Activated CD8-positive, alpha-beta T cell treated with anti-CD3 and anti-CD28 coated beads for 36 hours (primary cell): ENCODE measurements at regions not wholly inside any gene's neighbourhood (a gene's known extent, or its start where the extent isn't known, plus 50 kb on each side); places are given as distances from the start of the nearest gene placed in this dataset.

ENCODE experiments used
- ATAC-seq: fragments of 200-7000 bp; cut with Tn5 transposase; one replicate; pipeline ENCODE4 v1.10.0; 2021; ENCODE audit warnings: mild to moderate bottlenecking, moderate library complexity
- CTCF ChIA-PET: fragments of 350-600 bp; sonication (Branson Sonifier 250); formaldehyde crosslinking; loops from one replicate; lab custom pipeline; 2021; ENCODE audit warnings: antibody characterized with exemption; lab: Charles Lee
- POLR2A ChIA-PET: fragments of 350-600 bp; sonication (Branson Sonifier 250); formaldehyde crosslinking; loops from one replicate; lab custom pipeline; 2021; ENCODE audit warnings: antibody characterized with exemption; lab: Charles Lee
- DNase-seq: peaks from one replicate; pipeline ENCODE4 v3.0.0-alpha.2; 2020
- H3K27ac Mint-ChIP-seq: one replicate; pipeline ENCODE4 v1.8.0; 2021; ENCODE audit warnings: mild to moderate bottlenecking, mixed read lengths
- H3K27me3 Mint-ChIP-seq: one replicate; pipeline ENCODE4 v1.8.0; 2021; ENCODE audit warnings: mixed read lengths
- H3K36me3 Mint-ChIP-seq: one replicate; pipeline ENCODE4 v1.8.0; 2021; ENCODE audit warnings: low read depth, mixed read lengths
- H3K4me1 Mint-ChIP-seq: one replicate; pipeline ENCODE4 v1.8.0; 2021; ENCODE audit warnings: low read depth, mixed read lengths
- H3K4me3 Mint-ChIP-seq: one replicate; pipeline ENCODE4 v1.8.0; 2021; ENCODE audit warnings: mild to moderate bottlenecking, moderate library complexity, mixed read lengths
- H3K9me3 Mint-ChIP-seq: one replicate; pipeline ENCODE4 v1.8.0; 2021; ENCODE audit warnings: mixed read lengths
- CTCF ChIP-seq: fragments of 200-600 bp; IDR thresholded peaks from one replicate; pipeline ENCODE4 v1.8.0; 2022; ENCODE audit warnings: antibody characterized with exemption, mild to moderate bottlenecking
- intact Hi-C: fragments of 100-400 bp; cut with micrococcal nuclease; formaldehyde crosslinking; loops from one replicate; pipeline ENCODE4 v1.10.0; 2022

- no peaks in the 10 kb centered on the region for H3K27me3 Mint-ChIP-seq
- DNase-seq, result no peak
- TF ChIP-seq CTCF, result no peak
These were observed 715.6 kb upstream of the ID4 start for GRCh38 chr6:19121521-19121920.

GRCh38 chr6:19127081-19127480 is 710.1 kb upstream of the ID4 start:
- peaks cover 5% of the 10 kb centered on the region for H3K9me3 Mint-ChIP-seq
- DNase-seq, result no peak
- H3K4me1 Mint-ChIP-seq, result no peaks in the 10 kb centered on the region
- ATAC-seq, result no peak
- no peaks in the 10 kb centered on the region for H3K27me3 Mint-ChIP-seq
- ChIA-PET POLR2A (no interaction called here), CTCF (no interaction called here)
- H3K27ac Mint-ChIP-seq, result no peak overlapping the region
- H3K4me3 Mint-ChIP-seq, result no peak overlapping the region
- no peaks in the 10 kb centered on the region for H3K36me3 Mint-ChIP-seq
- intact Hi-C loops, result no loop called here
- TF ChIP-seq CTCF, result no peak

More at GRCh38 chr6:19121521-19121920, 715.6 kb upstream of the ID4 start:
- intact Hi-C loops, result no loop called here
- no peak for ATAC-seq
- H3K4me3 Mint-ChIP-seq, result no peak overlapping the region
- peaks cover 12% of the 10 kb centered on the region for H3K9me3 Mint-ChIP-seq
- H3K27ac Mint-ChIP-seq, result no peak overlapping the region
- H3K4me1 Mint-ChIP-seq, result no peaks in the 10 kb centered on the region
- no peaks in the 10 kb centered on the region for H3K36me3 Mint-ChIP-seq
- POLR2A ChIA-PET, result no interaction called here
- CTCF ChIA-PET, result no interaction called here

- no peak for ATAC-seq
- H3K27ac Mint-ChIP-seq, result no peak overlapping the region
- intact Hi-C loops, result no loop called here
- H3K27me3 Mint-ChIP-seq, result no peaks in the 10 kb centered on the region
- H3K4me3 Mint-ChIP-seq, result no peak overlapping the region
- DNase-seq, result no peak
- no peak for TF ChIP-seq CTCF
- no peaks in the 10 kb centered on the region for H3K36me3 Mint-ChIP-seq
- H3K9me3 Mint-ChIP-seq, result peaks cover 5% of the 10 kb centered on the region
- POLR2A ChIA-PET, result no interaction called here
- CTCF ChIA-PET, result no interaction called here
- H3K4me1 Mint-ChIP-seq, result no peaks in the 10 kb centered on the region
These were observed 708.5 kb upstream of the ID4 start for GRCh38 chr6:19128701-19129100.

GRCh38 chr6:19135706-19136105 is 701.5 kb upstream of the ID4 start:
- H3K4me1 Mint-ChIP-seq, result no peaks in the 10 kb centered on the region

GRCh38 chr6:19137505-19137904 is 699.7 kb upstream of the ID4 start:
- no peak overlapping the region for H3K27ac Mint-ChIP-seq
- no peak for TF ChIP-seq CTCF
- intact Hi-C loops, result no loop called here

More at GRCh38 chr6:19135706-19136105, 701.5 kb upstream of the ID4 start:
- intact Hi-C loops, result no loop called here
- no peaks in the 10 kb centered on the region for H3K27me3 Mint-ChIP-seq
- no peak overlapping the region for H3K4me3 Mint-ChIP-seq
- ChIA-PET POLR2A (no interaction called here), CTCF (no interaction called here)
- no peaks in the 10 kb centered on the region for H3K36me3 Mint-ChIP-seq
- ATAC-seq, result no peak
- DNase-seq, result no peak
- TF ChIP-seq CTCF, result no peak
- H3K27ac Mint-ChIP-seq, result no peak overlapping the region
- peaks cover 2% of the 10 kb centered on the region for H3K9me3 Mint-ChIP-seq

More at GRCh38 chr6:19137505-19137904, 699.7 kb upstream of the ID4 start:
- ChIA-PET CTCF (no interaction called here), POLR2A (no interaction called here)
- ATAC-seq (no peak), DNase-seq (no peak)
- no peaks in the 10 kb centered on the region for H3K4me1 Mint-ChIP-seq
- H3K36me3 Mint-ChIP-seq, result no peaks in the 10 kb centered on the region
- H3K4me3 Mint-ChIP-seq, result no peak overlapping the region
- H3K27me3 Mint-ChIP-seq, result no peaks in the 10 kb centered on the region
- peaks cover 2% of the 10 kb centered on the region for H3K9me3 Mint-ChIP-seq
